ENCODE measurements at regions not wholly inside any gene's neighbourhood (a gene's known extent, or its start where the extent isn't known, plus 50 kb on each side); places are given as distances from the start of the nearest gene placed in this dataset.

DNA sequence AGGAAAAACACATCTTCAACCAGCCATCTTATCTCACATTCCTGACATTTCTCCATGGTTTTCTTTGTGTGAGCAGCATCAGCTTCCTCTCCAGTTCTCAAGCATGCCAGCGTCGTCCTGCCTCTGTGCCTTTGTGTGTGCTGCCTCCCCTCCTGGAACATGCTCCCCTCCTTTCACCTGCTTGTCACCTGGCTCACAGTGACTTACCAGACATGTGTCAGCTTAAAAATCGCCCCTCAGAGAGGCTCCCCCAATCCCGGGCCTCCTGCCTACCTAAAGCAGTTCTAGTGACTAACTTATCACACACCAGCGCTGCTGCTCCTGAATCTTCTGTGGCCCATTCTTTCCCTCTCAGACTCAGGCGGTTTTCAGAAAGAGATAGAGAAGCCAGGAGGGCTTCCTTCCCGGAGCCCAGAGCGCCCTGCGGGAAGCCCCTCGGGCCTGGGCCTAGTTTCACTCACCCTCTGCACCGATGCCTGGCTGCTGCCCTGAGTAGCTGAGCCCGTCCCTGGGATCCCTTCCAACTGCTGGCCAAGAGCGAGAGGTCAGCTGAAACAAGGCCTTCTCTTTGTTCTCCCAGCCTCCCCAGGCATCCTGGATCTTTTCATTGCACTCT is 51.1 kb upstream of the MVB12B start:
- TF ChIP-seq, protein P1, sequence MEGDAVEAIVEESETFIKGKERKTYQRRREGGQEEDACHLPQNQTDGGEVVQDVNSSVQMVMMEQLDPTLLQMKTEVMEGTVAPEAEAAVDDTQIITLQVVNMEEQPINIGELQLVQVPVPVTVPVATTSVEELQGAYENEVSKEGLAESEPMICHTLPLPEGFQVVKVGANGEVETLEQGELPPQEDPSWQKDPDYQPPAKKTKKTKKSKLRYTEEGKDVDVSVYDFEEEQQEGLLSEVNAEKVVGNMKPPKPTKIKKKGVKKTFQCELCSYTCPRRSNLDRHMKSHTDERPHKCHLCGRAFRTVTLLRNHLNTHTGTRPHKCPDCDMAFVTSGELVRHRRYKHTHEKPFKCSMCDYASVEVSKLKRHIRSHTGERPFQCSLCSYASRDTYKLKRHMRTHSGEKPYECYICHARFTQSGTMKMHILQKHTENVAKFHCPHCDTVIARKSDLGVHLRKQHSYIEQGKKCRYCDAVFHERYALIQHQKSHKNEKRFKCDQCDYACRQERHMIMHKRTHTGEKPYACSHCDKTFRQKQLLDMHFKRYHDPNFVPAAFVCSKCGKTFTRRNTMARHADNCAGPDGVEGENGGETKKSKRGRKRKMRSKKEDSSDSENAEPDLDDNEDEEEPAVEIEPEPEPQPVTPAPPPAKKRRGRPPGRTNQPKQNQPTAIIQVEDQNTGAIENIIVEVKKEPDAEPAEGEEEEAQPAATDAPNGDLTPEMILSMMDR (optimal IDR thresholded peaks at IDR 0.05 in 1 of 3, IDR thresholded peaks at IDR 0.05 in 1 of 3, conservative IDR thresholded peaks at IDR 0.05 in 1 of 3; ENCODE audit: extremely low read depth in 1 of 3, insufficient read depth in 2 of 3, low read length in 3 of 3) = no peak
- TF ChIP-seq EZH2 (IDR thresholded peaks at IDR 0.05; ENCODE audit: low read length) = no peak
